GM21825 (cell line): ENCODE measurements at regions not wholly inside any gene's neighbourhood (a gene's known extent, or its start where the extent isn't known, plus 50 kb on each side); places are given as distances from the start of the nearest gene placed in this dataset.

Experiments used
- ATAC-seq: cut with Tn5 transposase; IDR thresholded peaks from one replicate; pipeline ENCODE4 v1.9.1; 2021; ENCODE audit warnings: mild to moderate bottlenecking, moderate library complexity; ENCODE audit not compliant: unreplicated experiment

GRCh38 chr13:65103351-65103750 lies 2126.8 kb downstream of the PCDH9 start:
- no peak for ATAC-seq

DNA sequence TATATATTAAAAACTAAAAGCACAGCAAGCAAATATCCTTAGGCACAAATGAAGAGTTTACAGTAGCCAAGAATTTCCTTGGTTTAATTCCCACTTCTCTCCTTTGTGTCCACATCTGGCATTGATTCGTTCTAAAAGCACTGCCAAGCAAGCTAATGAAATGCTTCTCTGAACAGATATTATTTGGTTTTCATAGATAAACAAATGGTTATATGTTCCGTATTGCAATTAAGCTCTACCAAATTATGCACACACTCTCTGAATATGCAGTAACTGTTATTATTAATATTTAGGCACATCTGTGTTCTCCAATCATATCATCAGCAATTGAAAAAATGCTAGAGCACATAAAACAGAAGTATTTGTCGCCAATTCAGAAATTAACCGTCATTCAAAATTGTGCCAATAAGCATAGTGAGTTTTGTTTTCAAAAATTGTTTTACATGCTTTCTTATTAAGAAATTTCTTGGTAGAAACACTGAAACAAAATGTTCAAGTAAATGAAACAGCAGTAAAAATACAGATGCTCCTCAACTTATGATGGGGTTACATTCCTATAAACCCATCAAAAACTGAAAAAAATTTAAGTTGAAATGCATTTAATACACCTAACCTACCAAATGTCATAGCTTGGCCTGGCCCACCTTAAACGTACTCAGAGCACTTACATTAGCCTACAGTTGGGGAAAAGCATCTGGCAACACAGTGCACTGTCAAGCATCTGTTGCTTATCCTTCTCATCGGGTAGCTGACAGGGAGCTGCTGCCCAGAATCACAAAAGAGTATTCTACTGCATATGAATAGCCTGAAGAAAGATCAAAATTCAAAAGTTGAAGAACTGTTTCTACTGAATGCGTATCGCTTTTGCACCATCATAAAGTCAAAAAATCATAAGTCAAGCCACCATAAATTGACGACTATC lies 2134.7 kb downstream of the PCDH9 start:
- no peak for ATAC-seq

- no peak for ATAC-seq
Observed at GRCh38 chr13:65093357-65093756, 2136.8 kb downstream of the PCDH9 start.

GRCh38 chr13:65091031-65091430 lies 2139.1 kb downstream of the PCDH9 start:
- ATAC-seq = no peak

GRCh38 chr13:65090186-65090585 lies 2139.9 kb downstream of the PCDH9 start:
- ATAC-seq = no peak

DNA sequence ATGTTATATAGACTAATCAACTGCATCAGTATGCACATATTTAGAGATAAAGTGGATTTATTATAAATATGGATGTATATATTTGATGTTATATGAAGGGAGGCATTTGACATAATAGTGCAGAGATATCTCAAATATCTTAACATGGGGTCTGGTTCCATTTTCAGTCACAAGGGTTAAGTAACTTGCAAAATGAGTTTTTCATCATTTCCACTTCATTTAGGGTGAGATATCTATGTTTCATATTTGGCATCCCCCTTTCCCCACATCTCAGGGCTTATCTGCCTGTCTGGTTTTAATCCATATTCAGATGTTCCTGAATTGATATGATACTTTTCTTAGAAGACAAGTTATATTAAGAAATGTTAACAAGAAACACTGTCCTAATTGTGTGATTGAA lies 2141.2 kb downstream of the PCDH9 start:
- ATAC-seq = no peak

DNA sequence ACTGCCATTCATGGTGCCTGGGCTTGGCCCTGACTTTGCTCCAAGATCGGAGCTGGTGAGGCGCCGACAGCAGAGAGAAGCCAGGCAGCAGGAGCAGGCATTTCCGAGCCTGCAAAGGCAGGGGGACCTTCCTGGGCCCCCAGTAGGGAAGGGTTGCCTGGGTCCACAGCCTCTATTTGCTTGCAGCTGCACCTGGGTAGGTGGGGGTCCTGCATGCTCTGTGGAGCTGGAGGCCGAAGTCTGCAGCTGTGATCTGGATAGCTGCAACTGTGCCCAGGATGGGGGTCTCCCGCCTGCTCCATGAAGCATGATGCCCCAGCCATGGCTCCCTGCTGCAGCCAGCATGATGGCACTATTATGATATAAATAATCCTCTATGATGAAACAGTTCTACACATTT lies 2144.2 kb downstream of the PCDH9 start:
- ATAC-seq = no peak

DNA sequence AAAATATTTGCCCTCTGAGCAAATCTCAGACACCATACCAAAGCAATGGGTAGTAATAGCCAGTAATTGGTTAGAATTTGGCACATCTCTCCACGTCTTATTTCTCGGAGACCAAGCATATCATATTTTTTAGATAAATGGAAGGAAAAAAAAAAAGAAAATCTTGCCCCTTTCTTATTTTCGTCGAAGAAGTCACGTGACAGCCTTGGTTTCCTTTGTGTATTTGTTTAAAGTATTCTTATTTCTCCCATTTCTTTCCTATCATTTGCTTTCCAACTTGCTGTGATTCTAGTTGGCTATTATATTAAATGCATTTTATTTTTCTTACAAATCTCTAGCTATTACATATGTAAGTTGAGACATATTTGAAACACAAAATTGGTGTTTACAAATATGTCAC lies 2155.9 kb downstream of the PCDH9 start:
- no peak for ATAC-seq

GRCh38 chr13:65064967-65065366 lies 2165.2 kb downstream of the PCDH9 start:
- ATAC-seq = no peak

DNA sequence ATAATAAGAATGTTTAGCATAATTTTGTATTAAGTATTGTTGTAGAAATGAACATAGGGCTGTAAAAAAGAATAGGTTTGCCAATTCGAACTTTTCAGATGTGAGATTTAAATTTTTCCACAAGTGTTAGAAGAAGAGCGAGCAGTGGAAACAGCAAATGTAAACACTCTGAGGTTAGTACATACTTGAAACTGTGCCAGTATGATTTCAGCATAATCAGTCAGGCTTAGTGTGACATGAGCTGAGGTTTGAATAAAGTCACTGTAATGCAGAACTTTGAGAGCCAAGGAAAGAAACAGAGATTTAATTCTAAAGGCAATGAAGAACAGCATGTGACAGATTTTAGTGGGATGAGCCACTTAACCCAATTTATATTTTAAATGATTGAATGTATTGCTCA lies 2166.4 kb downstream of the PCDH9 start:
- ATAC-seq = no peak

DNA sequence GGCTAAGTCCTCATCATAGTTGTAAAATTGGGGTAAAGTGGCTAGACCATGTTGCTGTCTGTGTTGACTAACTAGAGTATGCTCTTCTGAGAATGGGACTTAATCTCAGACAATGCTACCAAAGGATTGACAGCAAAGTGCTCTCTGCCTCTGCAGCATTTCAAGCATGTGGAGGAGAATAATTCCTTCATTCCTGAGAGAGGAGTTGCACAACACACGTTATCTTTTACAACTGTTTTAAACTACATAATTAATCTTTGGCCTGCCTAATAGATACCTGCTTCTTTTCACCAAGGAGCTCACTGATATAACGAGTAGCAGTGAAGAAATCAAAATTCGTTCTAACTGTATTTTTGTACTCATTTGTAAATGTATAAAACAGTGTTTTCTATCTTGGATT lies 2172.2 kb downstream of the PCDH9 start:
- no peak for ATAC-seq

GRCh38 chr13:65054277-65054676 lies 2175.9 kb downstream of the PCDH9 start:
- ATAC-seq = no peak

DNA sequence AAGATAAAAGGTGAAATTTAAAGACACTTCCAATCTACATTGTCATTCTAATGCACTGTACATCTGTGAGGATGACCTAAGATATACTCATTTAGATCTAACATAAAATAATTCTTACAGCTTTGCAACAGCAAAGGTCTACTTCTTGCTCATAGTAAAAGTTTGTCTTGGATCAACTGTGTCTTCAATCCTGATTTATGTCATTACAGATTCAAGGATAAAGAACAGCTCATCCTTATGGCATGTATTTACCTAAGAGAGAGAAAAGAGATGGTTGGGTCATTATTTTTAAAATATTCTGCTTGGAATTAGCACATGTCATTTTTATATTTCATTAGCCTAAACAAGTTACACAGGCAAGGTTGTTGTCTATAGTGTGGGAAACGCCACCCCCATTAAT lies 2193.1 kb downstream of the PCDH9 start:
- ATAC-seq = no peak

GRCh38 chr13:65035302-65035701 lies 2194.8 kb downstream of the PCDH9 start:
- no peak for ATAC-seq

- ATAC-seq = no peak
Observed at GRCh38 chr13:65034266-65034665, 2195.9 kb downstream of the PCDH9 start.

GRCh38 chr13:65032825-65033224 lies 2197.3 kb downstream of the PCDH9 start:
- ATAC-seq = no peak

DNA sequence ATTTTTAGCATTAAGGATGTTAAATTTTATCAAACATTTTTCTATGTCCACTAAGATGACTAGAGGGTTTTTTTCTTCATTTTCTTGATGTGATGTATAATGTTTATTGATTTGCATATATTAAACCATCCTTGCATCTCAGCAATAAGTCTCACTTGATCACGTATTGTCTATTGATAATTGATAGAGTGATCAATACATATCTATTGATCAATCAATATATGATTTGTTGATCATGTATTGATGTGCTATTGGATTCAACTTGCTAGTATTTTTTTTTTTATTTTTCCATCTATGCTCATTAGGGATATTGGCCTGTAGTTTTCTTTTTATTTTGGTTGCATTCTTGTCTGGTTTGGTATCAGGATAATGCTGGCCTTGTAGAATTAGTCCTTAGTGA lies 2202.0 kb downstream of the PCDH9 start:
- ATAC-seq = no peak

- ATAC-seq = no peak
Observed at GRCh38 chr13:65026505-65026904, 2203.6 kb downstream of the PCDH9 start.

DNA sequence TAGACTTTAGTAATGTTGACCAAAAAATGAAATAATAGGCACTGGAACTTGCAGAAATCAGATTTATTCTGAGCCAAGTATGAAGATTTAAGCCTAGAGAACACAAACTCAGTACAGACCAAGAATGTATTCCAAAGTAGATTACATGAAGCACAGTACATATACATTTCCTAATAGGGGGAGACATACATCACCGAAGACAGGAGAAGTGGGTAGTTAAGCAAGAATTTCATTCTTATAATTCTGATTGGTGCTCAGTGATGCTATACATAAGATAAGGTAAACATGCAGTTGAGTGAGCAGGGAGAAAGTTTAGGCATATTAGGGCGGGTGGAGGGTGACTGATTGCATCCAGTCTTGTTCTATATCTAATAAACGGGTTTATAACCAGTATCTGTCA lies 2218.8 kb downstream of the PCDH9 start:
- no peak for ATAC-seq

DNA sequence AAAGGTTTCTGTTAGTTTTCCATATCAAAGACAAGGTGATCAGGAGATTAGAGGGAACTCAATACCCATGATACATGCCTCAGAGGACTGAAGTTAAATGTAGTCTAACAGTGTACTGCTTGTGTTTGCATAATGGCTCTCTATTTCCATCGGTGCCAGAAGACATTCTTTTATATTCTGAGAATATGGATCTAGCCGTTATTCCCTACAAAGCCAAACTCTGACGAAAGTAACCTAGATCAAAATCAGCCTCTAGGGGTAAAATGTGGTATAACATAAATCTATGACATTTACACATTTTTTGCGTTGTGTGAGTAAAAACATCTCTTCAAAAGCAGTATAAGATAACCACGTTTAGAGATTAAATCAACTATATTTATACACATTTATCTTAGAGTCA lies 2232.7 kb downstream of the PCDH9 start:
- ATAC-seq = no peak

DNA sequence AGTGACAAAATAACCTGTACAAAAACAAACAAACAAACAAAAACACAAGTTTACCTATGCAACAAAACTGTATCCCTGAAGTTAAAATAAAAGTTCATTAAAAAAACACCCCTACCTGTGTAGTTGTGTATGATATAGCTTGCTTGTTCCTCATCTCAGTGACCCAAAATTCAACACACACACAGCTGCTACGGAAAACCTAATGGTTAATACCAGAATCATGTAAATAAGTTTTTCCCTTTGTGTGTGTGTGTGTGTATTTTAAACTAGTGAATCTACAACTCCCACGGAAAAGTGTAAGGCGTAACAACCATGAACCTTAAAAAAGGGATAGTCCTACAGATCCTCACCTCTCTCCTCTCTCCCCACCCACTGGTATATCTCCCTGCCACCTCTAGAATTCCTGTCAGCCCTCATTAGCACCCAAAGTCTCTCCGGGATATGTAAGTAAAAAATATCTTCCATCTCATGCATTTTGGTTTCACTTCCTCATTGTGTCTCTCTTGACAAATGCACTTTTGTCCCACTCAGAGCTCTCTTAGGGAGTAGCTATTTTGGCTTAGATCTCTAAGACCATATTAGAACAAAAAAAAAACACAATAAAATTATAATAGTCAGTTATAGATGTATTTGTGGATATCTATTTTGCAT lies 2236.5 kb downstream of the PCDH9 start:
- ATAC-seq = no peak

GRCh38 chr13:64992314-64992713 lies 2237.8 kb downstream of the PCDH9 start:
- ATAC-seq = no peak
